ENCODE measurements at regions not wholly inside any gene's neighbourhood (a gene's known extent, or its start where the extent isn't known, plus 50 kb on each side); places are given as distances from the start of the nearest gene placed in this dataset.

- TF ChIP-seq CTCF (IDR thresholded peaks at IDR 0.05; ENCODE audit: insufficient read depth, low read length, poor library complexity, severe bottlenecking) (no peak), EZH2phosphoT487 (conservative IDR thresholded peaks at IDR 0.05; ENCODE audit: low read length) (no peak)
Measured at GRCh38 chr2:242052421-242052820, 182.9 kb downstream of the RTP5 start.

Data from SU-DHL-6 (cell line).